ENCODE measurements at regions not wholly inside any gene's neighbourhood (a gene's known extent, or its start where the extent isn't known, plus 50 kb on each side); places are given as distances from the start of the nearest gene placed in this dataset.
A peak's percentile ranks its signal among the peaks of the same experiment; 100 is the strongest.
"Not testable (repeated sequence)": the region's sequence is repeated elsewhere in the genome, so short reads cannot be mapped to it uniquely, and the experiment has no call there.

GRCh38 chr4:106801386-106801785, 234.7 kb downstream of the DKK2 start:
- H3K36me3 Mint-ChIP-seq, result no peaks in the 10 kb centered on the region
- CTCF ChIA-PET, result no interaction called here

GRCh38 chr4:106796876-106797275, 239.2 kb downstream of the DKK2 start:
- Mint-ChIP-seq H3K9me3 (no peaks in the 10 kb centered on the region), H3K4me3 (no peak overlapping the region), H3K27ac (no peak overlapping the region), H3K36me3 (no peaks in the 10 kb centered on the region), H3K4me1 (no peaks in the 10 kb centered on the region), H3K27me3 (no peaks in the 10 kb centered on the region)
- CTCF ChIA-PET, result interaction anchor here (0.7 kb wide), 1 partner anchor 342 kb away, joined by 3 read pairs; no protein-coding TSS in a partner anchor
- DNase-seq, result no peak

More at GRCh38 chr4:106801386-106801785, 234.7 kb downstream of the DKK2 start:
- H3K9me3 Mint-ChIP-seq, result no peaks in the 10 kb centered on the region
- DNase-seq, result no peak
- H3K4me1 Mint-ChIP-seq, result no peaks in the 10 kb centered on the region
- H3K4me3 Mint-ChIP-seq, result no peak overlapping the region
- no peaks in the 10 kb centered on the region for H3K27me3 Mint-ChIP-seq
- no peak overlapping the region for H3K27ac Mint-ChIP-seq

- Mint-ChIP-seq H3K4me1 (no peaks in the 10 kb centered on the region), H3K27ac (no peak overlapping the region), H3K27me3 (no peaks in the 10 kb centered on the region), H3K9me3 (no peaks in the 10 kb centered on the region), H3K4me3 (no peak overlapping the region), H3K36me3 (no peaks in the 10 kb centered on the region)
- DNase-seq, result no peak
- CTCF ChIA-PET, result no interaction called here
Measured at GRCh38 chr4:106795326-106795725, 240.8 kb downstream of the DKK2 start.

GRCh38 chr4:106793933-106794332, 242.2 kb downstream of the DKK2 start:
- Mint-ChIP-seq H3K27ac (no peak overlapping the region), H3K27me3 (no peaks in the 10 kb centered on the region)

DNA sequence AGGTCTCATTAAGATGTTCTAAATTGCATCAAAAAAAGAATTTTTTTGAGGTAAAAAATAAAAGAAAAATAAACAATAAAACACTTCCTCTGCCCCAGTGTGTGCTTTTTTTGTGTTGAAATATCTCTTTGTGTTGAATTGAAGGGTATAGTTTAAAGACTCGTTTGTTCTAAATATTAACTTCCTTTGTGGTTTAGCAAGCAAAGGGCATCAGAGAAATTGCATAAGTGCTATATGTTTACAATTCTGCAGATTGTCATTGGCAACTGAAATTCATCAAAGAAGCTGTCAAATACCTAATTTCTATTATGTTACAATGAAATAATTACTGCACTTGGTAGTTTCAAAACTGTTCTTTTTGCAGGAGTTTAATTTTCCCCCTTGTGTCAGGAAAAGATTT, 260.5 kb downstream of the DKK2 start:
- Mint-ChIP-seq H3K4me3 (no peak overlapping the region), H3K27me3 (no peaks in the 10 kb centered on the region)
- no peak for DNase-seq

More at GRCh38 chr4:106793933-106794332, 242.2 kb downstream of the DKK2 start:
- CTCF ChIA-PET, result no interaction called here
- Mint-ChIP-seq H3K4me3 (no peak overlapping the region), H3K9me3 (peaks cover 1% of the 10 kb centered on the region), H3K36me3 (no peaks in the 10 kb centered on the region), H3K4me1 (no peaks in the 10 kb centered on the region)
- no peak for DNase-seq

DNA sequence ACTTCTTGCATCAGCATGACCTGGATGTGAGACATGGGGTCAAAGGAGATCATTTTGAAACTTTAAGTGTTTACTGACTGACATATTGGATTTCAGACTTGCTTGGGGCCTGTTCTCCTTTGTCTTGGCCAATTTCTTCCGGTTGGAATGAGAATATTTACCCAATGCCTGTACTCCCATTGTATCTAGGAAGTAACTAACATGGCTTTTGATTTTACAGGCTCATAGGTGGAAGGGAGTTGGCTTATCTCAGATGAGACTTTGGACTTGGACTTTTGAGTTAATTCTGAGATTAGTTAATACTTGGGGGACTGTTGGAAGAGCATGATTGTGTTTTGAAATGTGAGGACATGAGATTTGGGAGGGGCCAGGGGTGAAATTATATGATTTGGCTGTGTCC, 262.1 kb downstream of the DKK2 start:
- H3K36me3 Mint-ChIP-seq, H3K4me3 Mint-ChIP-seq, H3K27me3 Mint-ChIP-seq, DNase-seq, CTCF ChIA-PET, H3K9me3 Mint-ChIP-seq, H3K4me1 Mint-ChIP-seq: not testable (repeated sequence)
- peak overlapping the region; percentile 47 for H3K27ac Mint-ChIP-seq

More for the DNA sequence above, 260.5 kb downstream of the DKK2 start:
- peaks cover 2% of the 10 kb centered on the region for H3K9me3 Mint-ChIP-seq
- no peaks in the 10 kb centered on the region for H3K4me1 Mint-ChIP-seq
- no peaks in the 10 kb centered on the region for H3K36me3 Mint-ChIP-seq
- CTCF ChIA-PET, result no interaction called here
- H3K27ac Mint-ChIP-seq, result no peak overlapping the region

- no peak overlapping the region for H3K27ac Mint-ChIP-seq
- CTCF ChIA-PET, result no interaction called here
Measured at GRCh38 chr4:106773076-106773905, 262.8 kb downstream of the DKK2 start.

DNA sequence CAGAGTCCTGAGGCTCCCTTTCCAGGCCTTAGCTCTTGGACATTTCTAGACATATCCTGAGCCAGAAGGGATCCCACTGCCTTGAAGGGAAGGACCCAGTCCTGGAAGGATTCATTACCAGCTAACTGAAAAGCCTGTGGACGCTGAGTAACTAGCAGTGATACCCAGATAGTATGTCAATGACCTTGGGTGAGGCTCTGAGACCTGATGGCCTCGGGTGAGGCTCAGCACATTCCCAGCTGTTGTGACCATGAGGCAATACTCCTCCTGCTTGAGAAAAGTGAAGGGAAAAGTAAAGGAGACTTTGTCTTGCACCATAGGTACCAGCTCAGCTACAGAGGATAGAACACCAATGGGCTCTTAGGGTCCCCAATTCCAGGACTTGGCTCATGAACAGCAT, 268.1 kb downstream of the DKK2 start:
- DNase-seq, result no peak
- H3K36me3 Mint-ChIP-seq, result no peaks in the 10 kb centered on the region
- no peaks in the 10 kb centered on the region for H3K27me3 Mint-ChIP-seq
- CTCF ChIA-PET, result no interaction called here
- no peak overlapping the region for H3K27ac Mint-ChIP-seq
- no peak overlapping the region for H3K4me3 Mint-ChIP-seq
- peaks cover 2% of the 10 kb centered on the region for H3K9me3 Mint-ChIP-seq
- H3K4me1 Mint-ChIP-seq, result no peaks in the 10 kb centered on the region

More at GRCh38 chr4:106773076-106773905, 262.8 kb downstream of the DKK2 start:
- no peak for DNase-seq
- Mint-ChIP-seq H3K4me3 (no peak overlapping the region), H3K27me3 (no peaks in the 10 kb centered on the region), H3K9me3 (peaks cover 2% of the 10 kb centered on the region), H3K36me3 (no peaks in the 10 kb centered on the region), H3K4me1 (no peaks in the 10 kb centered on the region)

DNA sequence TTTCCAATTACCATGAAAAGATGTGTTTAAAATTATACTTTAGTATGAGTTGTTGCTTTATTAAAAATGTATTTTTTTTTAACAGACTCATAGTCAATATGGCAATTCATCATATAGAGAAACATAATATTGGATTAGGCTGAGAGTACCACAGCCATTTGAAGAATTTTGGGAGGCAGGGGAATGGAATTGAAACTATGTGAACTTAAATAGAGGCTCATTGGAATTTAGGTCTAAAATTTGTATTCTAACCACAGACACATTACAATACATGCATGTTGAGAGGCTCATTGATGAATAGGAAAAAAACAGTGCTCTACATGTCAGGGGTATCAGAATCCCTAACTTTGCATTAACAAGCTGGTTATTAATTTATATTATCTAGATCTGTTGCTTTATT, 269.6 kb downstream of the DKK2 start:
- Mint-ChIP-seq H3K4me1 (no peaks in the 10 kb centered on the region), H3K27me3 (no peaks in the 10 kb centered on the region), H3K9me3 (peaks cover 2% of the 10 kb centered on the region), H3K27ac (no peak overlapping the region), H3K4me3 (no peak overlapping the region), H3K36me3 (no peaks in the 10 kb centered on the region)
- CTCF ChIA-PET, result no interaction called here
- no peak for DNase-seq

DNA sequence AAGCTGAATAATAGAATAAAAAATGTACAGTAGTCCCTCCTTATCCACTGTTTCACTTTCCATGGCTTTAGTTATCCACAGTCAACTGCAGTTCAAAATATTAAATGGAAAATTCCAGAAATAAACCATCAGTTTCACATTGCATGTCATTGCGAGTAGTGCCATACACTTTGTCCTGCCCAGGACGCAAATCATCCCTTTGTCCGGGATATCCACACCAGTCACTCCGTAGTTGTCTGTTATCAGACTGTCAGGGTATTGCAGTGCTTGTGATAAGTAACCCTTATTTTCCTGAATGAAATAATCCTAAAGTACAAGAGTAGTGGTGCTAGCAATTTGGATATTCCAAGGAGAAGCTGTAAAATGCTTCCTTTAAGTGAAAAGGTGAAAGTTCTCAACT, 271.3 kb downstream of the DKK2 start:
- CTCF ChIA-PET, result no interaction called here
- no peak for DNase-seq
- H3K4me3 Mint-ChIP-seq, result no peak overlapping the region
- no peak overlapping the region for H3K27ac Mint-ChIP-seq
- no peaks in the 10 kb centered on the region for H3K9me3 Mint-ChIP-seq
- no peaks in the 10 kb centered on the region for H3K27me3 Mint-ChIP-seq
- H3K4me1 Mint-ChIP-seq, result no peaks in the 10 kb centered on the region
- H3K36me3 Mint-ChIP-seq, result no peaks in the 10 kb centered on the region

DNA sequence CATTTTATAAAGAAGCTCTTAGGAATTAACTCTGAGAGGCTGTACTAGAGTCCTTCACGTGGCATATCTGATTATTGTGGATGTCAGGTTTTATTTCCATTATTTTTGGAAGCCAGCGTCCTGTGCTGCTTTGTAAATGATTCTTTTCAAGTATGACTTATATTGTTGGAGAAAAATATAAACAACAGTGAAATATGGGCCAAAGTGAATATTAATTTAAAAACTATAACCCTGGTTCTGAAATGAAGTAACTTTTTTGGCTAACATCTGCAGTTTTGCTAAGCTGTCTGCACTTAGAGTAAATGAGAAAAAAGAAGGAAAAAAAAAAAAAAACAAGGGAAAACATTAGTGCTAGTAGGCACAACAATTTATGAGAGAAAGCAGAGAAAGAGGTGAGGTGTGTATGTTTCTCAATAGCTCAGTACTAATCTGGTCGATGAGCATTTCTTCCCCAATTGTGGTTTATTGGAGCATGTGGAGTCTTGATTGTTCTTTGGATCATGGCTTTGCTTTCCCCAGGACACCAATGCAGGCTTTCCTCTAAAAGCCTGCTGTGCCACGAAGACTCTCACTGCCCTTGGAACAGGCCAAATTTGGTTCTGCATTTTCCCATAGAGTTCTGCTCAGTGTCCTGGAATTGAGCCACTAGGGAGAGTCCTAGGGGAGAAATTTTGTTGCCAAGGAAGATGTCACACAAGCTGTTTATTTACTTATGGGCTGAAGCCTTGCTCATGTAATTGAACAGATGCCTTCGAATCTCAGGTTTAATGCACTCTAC, 273.3 kb downstream of the DKK2 start:
- Mint-ChIP-seq H3K27ac (no peak overlapping the region), H3K4me1 (no peaks in the 10 kb centered on the region), H3K9me3 (no peaks in the 10 kb centered on the region), H3K36me3 (no peaks in the 10 kb centered on the region), H3K27me3 (no peaks in the 10 kb centered on the region), H3K4me3 (no peak overlapping the region)
- CTCF ChIA-PET, result no interaction called here
- no peak for DNase-seq

DNA sequence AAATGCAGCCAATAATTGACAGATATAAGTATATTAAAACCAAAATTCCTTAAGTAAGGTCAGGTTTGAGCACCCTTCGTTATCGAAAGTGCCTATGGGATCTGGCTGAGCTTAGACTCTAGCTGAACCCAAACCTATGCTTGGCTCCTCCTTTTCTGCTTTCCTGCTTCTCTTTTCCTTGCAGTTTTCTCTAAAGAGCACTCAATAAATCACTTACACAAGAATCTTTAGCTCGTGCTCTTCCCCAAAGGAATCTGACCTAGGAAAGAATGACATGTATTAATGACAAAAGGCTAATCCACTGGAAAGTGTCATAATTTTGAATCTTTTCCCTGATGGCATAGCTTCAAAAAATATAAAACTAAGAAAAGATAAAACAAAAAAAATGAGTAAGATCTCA, 282.7 kb downstream of the DKK2 start:
- no peaks in the 10 kb centered on the region for H3K9me3 Mint-ChIP-seq
- no peaks in the 10 kb centered on the region for H3K4me1 Mint-ChIP-seq
- CTCF ChIA-PET, result no interaction called here
- H3K36me3 Mint-ChIP-seq, result no peaks in the 10 kb centered on the region
- no peak overlapping the region for H3K27ac Mint-ChIP-seq
- no peaks in the 10 kb centered on the region for H3K27me3 Mint-ChIP-seq
- DNase-seq, result no peak
- H3K4me3 Mint-ChIP-seq, result no peak overlapping the region

DNA sequence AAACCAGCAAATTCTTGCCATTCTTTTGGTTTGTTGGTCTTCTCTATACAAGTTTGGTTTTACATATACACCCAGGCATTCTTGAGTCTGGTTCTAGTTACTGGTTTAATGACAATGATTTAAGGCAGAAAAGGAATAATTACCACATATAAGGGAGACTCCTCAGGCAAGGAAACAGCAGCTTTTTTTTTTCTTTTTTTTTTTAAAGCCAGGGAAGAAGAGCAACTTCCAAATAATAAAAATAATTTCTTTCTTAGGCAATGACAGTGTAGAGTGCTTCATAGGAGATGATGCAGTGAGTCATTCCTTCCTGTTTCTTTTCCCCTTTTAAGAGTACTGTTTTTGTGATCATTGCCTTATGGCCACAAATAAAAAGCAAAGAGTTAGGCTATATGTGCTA, 289.7 kb downstream of the DKK2 start:
- Mint-ChIP-seq H3K27me3 (no peaks in the 10 kb centered on the region), H3K4me1 (no peaks in the 10 kb centered on the region), H3K4me3 (no peak overlapping the region), H3K36me3 (no peaks in the 10 kb centered on the region), H3K9me3 (no peaks in the 10 kb centered on the region), H3K27ac (no peak overlapping the region)
- CTCF ChIA-PET, result no interaction called here
- DNase-seq, result no peak

- no peaks in the 10 kb centered on the region for H3K4me1 Mint-ChIP-seq
Measured at GRCh38 chr4:106738121-106738520, 298.0 kb downstream of the DKK2 start.

DNA sequence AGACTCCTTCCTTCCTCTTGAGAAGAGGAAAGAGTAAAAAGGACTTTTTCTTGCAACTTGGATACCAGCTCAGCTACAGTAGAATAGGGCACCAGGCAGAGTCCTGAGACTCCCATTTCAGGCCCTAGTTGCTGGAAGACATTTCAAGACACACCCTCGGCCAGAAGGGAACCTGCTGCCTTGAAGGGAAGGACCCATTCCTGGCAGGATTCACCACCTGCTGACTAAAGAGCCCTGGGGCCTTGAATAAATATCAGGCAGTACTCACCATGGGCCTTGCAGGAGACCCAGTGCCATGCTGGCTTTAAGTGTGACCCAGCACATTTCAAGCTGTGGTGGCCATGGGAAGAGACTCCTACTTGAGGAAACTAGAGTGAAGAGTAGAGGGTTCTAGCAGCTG, 317.6 kb downstream of the DKK2 start:
- H3K9me3 Mint-ChIP-seq, result no peaks in the 10 kb centered on the region

More at GRCh38 chr4:106738121-106738520, 298.0 kb downstream of the DKK2 start:
- no peak overlapping the region for H3K27ac Mint-ChIP-seq
- DNase-seq, result no peak
- H3K27me3 Mint-ChIP-seq, result no peaks in the 10 kb centered on the region
- no peaks in the 10 kb centered on the region for H3K36me3 Mint-ChIP-seq
- H3K9me3 Mint-ChIP-seq, result peaks cover 2% of the 10 kb centered on the region
- no peak overlapping the region for H3K4me3 Mint-ChIP-seq
- CTCF ChIA-PET, result no interaction called here

More for the DNA sequence above, 317.6 kb downstream of the DKK2 start:
- H3K4me1 Mint-ChIP-seq, result no peaks in the 10 kb centered on the region
- no peak overlapping the region for H3K4me3 Mint-ChIP-seq
- no peaks in the 10 kb centered on the region for H3K36me3 Mint-ChIP-seq
- DNase-seq, result no peak
- CTCF ChIA-PET, result no interaction called here
- H3K27me3 Mint-ChIP-seq, result no peaks in the 10 kb centered on the region
- no peak overlapping the region for H3K27ac Mint-ChIP-seq

Measured in activated naive CD4-positive, alpha-beta T cell treated with anti-CD3 and anti-CD28 coated beads, Interleukin-2, amount 10 ng/mL, durations not matched to agents 7 days and 5 days (primary cell).